Stimulated activated CD4-positive, alpha-beta T cell treated with anti-CD3 and anti-CD28 coated beads, Interleukin-1b, Interleukin-23, amount 100 ng/mL, for 24 hours (primary cell): ENCODE measurements at regions not wholly inside any gene's neighbourhood (a gene's known extent, or its start where the extent isn't known, plus 50 kb on each side); places are given as distances from the start of the nearest gene placed in this dataset.
A peak's percentile ranks its signal among the peaks of the same experiment; 100 is the strongest.

Experiments
- DNase-seq, 4 experiments: peaks; one replicate each; pipeline ENCODE4 v3.0.0-alpha.2; 2020; ENCODE audit warnings: low read depth in 4 of 4, low spot score in 1 of 4

DNA sequence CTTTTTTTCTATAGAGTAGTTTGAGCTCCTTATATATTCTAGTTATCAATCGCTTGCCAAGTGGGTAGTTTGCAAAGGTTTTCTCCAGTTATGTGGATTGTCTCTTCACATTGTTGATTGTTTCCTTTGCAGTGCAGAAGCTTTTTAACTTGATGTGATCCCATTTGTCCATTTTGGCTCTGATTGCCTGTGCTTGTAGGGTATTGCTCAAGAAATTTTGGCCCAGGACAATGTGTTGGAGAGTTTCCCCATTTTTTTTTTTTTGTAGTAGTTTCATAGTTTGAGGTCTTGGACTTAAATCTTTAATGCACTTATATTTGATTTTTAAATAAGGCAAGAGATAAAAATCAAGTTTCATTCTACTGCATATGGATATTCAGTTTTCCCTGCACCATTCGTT, 774.8 kb upstream of the ADAMTS5 start:
- no peak for DNase-seq

DNA sequence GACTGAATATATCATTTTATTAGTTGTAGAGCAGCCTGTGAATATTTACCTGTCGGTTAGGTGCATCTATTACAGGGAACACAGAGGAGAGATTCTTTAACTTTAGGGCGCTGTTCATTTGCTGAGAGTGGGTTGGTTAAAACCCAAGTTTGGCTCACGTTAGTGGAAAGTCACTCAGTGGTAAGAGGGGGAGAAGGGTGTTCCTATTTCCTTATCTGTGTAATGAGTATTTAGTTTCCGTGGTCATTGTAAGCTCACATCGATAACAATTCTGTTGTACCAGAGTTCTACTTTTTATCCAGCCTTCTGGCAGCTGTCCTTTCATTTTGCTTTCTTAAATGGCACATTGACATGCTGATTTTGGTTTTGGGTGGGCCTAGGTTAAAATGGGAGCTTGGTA, 773.2 kb upstream of the ADAMTS5 start:
- no peak for DNase-seq

DNA sequence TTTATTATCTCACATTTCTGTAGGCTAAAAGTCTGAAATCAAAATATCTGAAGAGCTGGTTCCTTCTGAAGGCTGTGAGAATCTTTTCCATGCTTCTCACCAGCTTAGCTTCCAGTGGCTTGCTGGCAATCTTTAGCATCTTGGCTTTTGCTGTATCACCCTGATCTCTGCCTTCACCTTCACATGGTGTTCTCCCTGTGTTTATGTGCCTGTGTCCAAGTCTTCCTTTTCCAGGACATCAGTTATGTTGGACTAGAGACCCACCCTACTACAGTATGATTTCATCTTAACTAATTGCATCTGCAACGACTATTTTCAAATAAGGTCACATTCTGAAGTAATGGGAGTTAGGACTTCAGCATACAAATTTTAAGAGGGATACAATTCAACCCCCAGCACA, 772.3 kb upstream of the ADAMTS5 start:
- DNase-seq = no peak

DNA sequence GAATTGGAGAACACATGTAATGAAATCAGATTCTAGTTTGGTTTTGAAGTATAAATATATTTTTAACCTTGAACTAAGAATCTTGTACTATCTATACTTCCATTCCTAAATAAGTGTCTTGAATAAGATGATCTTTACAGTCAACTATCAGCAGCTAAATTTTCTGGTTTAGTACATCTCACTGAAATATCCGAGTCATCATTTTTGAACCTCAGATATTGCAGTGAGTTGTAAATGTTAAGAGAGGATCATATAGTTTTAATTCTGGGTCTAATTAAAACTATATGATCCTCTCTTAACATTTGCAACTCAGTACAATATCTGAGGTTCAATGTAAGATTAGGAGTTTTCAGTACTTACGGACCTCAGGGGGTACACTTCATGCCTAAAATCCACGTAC, 768.8 kb upstream of the ADAMTS5 start:
- no peak for DNase-seq

DNA sequence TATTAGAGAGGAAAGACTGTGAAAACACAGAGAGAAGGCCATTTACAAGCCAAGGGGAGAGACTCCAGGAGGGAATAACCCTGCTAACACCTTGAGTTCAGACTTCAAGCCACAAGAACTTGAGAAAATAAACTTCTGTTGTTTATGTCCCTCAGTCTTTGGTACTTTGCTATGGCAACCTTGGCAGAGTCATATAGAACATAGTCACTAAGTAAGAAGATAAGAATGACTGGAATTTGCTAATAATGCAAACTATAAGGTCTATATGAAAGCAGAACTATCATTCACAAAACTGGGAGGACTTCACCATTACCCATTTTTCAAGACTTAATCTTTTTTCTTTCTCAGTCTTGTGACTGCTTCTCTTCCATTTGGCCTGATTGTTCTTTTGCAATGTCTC, 767.3 kb upstream of the ADAMTS5 start:
- no peak for DNase-seq

DNA sequence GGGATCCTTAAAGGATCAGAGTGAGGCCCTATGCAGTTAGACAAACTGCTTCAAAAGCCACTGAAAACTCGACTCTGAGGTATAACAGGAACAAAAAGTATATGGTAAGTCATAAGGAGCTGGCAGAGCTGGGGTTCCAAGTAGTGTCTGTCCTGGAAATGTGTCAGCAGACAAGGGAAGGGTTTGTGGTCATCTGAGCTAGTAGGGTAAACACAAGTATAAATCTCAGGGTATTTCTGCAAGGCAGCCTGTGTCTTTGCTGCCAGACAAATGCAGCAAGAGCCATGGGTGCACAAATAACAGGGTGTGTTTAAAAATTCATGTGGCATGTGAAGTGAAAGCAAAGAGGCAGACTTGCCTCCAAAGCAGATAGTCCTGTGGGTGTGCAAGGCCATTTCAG, 759.0 kb upstream of the ADAMTS5 start:
- no peak for DNase-seq

DNA sequence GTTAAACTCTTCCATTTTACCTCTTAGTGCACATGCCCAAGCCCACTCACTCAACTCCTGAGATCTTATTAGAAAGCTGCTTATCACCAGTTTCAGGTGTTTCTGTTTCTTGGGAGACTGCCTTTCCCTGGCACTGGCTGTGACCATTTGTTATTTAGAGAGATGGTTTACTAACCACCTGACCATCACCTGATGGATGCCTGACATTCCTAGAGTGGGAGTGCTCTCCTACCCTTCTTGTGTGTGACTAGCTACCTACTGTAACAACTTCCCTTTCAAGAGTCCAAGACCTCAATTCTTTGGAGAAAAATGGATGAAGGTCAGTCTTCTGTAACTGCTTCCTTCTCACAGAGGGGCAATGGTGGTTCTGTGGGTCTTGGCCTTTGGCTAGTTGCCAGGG, 755.2 kb upstream of the ADAMTS5 start:
- DNase-seq = no peak

DNA sequence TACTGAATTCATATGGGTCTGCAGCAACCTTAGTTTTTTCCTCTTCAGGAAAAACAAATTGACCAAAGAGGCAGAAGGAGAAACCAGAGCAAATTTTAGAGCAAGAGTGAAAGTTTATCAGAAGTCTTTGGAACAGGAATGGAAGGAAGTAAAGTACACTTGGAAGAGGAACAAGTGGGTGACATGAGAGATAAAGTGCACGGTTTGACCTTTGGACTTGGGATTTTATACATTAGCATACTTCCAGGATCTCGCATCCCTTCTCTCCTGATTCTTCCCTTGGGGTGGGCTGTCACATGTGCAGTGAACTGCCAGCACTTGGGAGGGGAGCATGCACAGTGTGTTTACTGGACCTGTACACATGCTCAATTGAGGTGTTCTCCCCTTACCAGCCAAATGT, 754.8 kb upstream of the ADAMTS5 start:
- no peak for DNase-seq

DNA sequence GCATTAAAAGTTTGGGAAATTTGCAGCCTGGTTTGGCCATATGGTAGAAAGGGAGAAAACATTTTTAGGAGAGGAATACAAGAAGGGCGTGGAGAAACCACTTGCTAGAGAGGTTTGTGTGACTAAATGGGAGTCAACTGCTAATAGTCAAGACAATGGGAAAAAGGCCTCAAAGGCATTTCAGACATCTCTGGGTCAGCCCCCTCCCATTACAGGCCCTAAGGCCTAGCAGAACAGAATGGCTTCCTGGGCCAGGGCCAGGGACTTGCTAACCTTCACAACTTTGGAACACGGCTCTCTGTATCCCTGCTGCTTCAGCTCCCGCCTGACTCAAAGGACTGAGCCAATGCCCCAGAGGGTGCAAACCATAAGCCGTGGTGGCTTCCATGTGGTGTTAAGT, 752.3 kb upstream of the ADAMTS5 start:
- no peak for DNase-seq

DNA sequence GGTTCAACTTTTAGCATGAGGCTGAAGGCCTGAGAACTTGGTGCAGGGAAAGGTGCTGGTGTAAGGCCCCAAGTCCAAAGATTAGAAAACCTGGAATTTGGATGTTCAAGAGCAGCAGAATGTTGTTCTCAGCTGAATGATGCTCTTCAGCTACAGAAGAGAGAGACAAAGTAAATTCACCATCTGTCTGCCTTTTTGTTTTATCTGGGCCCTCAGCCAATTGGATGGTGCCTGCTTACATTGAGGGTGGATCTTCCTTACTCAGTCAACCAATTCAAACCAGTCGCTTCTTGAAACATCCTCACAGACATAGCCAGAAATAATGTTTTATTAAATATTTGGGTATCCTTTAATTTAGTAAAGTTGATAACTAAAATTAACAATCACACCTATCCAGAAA, 748.2 kb upstream of the ADAMTS5 start:
- no peak for DNase-seq

DNA sequence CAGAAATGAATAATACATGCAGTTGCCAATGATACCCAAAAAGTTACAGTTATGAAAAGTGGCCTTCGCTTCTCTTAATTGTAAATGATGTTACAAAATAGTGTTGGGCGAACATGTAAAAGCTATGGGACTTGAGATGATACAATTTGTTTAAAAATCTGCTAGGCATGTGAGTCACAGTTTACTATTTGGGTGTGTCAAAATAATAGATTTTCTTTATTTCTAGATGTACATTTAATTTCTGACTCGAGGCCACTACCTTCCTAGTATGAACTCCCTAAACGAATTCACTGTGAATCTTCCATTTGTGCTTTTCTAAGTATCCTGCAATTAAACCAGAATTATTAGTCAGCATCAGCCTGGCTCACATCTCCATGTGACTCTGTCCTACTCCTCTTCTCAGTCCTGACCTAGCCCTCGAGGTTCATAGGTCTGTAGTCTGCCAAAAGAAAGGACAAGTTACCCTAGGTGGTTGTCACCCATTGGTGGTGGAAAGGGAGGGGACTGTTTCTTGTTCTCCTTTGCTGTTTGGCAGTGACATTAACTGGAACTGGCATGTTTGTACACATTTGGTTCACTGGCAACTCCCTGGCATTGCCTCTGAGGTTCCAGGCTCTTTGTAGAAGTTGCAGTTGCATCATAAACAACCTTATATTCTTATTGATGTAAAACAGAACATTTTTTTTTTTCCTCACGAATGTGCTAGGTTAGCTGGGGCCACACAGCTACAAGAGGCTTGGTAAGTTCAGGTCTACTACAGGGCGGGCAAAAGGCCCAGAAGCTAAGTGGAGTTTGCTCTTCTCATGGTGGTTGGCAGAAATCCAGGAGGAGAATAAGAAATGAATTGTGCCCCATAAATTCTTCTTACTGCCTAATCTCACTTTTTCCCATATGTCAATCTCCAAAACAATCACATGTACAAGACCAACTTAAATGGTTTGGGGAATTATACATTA, 746.5 kb upstream of the ADAMTS5 start:
- DNase-seq = no peak

DNA sequence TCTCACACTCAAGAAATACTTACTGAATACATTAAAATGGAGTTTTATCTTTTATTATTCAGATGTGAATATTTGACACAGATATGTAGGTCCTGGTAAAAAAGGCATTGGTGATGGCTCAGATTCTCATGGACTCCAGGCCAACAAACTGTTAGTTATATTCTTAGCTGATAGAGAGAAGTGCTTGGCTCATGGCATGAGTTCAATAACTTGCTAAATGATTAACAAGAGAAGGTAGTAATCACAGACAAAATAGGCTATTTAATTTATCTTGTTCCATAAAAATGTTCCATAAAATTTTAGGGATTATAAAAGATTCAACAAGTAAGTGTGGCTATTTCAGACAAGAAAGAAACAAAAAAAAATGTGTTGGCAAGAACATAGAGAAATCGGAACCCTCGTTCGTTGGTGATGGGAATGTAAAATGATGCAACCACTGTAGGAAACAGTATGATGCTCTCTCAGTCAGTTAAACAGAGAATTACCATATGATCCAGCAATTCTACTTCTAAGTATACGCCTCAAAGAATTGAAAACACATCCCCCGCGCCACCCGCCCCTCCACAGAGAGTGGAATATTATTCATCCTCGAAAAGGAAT, 737.8 kb upstream of the ADAMTS5 start:
- DNase-seq = no peak

DNA sequence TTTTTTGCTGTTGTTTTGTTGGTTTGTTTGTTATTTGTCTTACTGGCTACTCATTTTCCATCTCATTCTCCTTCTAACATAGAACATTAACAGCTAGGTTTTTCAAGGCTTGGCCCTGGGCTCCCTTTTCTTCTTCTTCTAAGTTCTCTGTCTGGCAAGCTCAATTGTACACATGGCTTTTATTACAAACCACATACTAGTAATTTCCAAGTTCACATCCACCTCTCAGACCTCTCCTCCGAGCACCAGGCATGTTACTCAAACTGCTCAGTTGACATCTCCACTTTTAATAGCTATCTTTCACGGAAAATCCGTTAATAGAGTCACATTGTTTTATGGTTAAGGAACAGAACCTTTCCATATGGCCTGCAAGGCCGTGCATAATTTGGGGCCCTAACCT, 736.9 kb upstream of the ADAMTS5 start:
- DNase-seq = no peak

DNA sequence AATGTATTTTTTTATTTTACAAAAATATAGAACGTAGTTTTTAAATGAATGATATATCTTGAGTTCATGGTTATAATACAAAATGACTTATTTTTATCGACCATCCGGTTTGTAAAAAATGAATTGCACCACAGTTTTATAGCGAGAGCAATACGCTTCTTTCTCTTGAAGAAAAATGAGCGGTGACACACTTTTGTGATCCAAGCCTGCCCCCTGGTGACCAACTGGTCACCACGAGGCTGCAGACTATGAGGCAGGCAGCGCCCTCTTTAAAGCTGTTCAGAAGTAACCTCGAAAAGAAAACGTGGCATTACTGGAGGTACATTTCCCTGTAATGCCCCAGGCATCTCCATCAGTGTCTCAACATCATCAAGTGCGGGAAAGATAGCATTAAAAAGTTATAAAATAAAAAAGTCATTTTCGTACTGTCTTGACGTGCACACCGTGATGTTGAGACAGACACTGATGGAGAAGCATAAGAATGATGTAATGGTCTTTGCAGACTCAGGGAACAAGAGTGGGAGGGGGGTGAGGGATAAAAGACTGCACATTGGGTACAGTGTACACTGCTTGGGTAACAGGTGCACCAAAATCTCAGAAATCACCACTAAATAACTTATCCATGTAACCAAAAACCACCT, 734.2 kb upstream of the ADAMTS5 start:
- DNase-seq = peak; percentile 9 to 43 (median 34)

DNA sequence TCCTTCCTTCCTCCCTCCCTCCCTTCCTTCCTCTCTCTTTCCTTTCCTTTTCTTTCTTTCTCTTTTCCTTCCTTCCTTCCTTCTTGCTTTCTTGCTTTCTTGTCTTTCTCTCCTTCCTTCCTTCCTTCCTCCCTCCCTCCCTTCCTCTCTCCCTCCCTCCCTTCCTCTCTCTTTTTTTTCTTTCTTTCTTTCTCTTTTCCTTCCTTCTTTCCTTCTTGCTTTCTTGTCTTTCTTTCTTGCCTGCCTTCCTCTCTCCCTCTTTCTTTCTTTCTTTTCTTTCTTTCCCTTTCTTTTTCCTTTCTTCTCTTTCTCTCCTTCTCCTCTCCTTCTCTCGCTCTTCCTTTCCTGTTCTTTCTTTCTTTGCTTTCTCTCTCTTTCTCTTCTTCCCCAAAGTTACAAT, 728.4 kb upstream of the ADAMTS5 start:
- DNase-seq = no peak

DNA sequence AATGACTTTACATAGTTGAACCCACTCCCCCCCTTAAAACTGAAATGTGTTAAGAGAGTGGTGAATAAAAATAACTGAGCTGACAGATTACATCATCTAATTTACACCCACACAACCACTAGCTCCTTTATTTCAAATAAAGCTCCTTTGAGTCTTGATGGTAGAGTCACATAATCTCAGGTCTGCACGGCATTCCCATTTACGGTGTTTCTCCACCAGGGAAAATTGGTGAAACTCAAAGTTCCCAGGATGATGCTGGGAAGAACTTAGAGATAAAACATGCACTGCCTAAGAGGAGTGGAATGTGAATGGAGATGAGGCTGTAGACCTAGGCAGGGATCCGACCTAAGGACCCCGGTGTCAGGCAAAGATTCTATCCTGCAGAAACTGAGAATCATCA, 727.8 kb upstream of the ADAMTS5 start:
- DNase-seq = no peak

DNA sequence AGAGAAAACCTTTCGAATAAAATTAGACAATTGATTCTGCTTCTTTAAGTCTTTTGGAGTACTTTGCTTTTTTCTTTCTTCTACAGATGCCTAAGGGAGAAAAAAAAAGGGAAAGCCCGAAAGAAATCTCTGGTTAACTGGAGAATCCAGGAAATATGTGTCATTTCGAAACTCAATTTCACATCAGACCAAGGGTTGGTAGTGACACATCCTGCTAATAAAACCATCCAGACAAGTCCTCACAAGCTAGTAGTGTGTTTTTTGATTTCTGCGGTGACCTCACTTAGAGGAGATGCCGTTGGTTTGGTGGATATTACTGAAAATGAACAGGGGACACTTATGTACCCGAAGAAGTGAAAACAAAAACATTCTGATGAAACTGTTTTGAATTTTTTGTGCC, 726.5 kb upstream of the ADAMTS5 start:
- no peak for DNase-seq

DNA sequence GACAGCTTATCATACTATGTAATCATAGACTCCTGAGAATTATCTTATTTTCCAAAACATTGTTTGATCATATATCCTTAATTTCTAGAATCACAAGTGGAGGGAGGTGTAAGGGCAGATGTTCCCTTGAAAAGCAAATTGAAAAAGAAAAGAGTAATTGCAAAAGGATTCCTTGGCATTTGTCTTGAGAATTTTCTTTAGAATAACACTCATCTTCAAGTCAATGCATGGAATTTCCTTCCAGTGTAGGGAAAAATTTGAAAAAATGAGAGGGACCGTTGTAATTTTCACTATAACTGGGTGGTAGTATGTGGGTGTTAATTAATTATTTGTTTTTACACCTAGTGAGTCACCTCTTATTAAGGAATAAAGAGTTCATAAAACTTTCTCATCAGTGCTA, 724.6 kb upstream of the ADAMTS5 start:
- no peak for DNase-seq

DNA sequence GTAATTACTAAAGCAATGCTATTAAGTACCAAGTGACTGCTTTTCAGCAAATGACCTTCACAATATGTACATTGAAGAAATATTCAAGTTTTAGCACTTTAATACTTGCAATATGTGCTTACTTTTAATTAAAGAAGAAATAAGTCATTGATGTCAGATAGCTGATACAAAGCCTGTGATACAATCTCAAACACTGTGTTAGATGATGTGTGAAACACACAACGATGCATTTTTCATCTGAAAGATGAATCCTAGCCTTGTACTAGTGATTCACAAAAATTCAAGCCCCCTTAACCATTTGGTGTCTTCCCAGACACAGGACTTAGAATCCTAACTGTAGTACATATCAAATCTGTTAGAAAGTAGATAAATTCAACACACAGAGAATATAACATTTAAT, 724.1 kb upstream of the ADAMTS5 start:
- no peak for DNase-seq

DNA sequence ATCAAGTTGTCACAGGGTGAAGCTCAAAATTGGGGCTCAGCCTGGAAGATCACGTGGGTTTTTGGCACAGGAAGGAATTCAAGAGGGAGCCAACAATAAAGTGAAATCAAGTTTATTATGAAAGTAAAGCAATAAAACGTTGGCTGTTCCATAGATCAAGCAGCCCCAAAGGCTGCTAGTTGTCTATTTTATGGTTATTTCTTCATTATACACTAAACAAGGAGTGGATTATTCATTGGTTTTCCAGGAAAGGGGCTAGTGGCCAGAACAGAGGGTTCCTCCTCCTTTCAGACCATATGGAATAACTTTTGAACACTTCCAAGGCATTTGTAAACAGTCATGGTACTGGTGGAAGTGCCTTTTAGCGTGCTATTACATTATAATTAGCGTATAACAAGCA, 723.5 kb upstream of the ADAMTS5 start:
- DNase-seq = no peak

DNA sequence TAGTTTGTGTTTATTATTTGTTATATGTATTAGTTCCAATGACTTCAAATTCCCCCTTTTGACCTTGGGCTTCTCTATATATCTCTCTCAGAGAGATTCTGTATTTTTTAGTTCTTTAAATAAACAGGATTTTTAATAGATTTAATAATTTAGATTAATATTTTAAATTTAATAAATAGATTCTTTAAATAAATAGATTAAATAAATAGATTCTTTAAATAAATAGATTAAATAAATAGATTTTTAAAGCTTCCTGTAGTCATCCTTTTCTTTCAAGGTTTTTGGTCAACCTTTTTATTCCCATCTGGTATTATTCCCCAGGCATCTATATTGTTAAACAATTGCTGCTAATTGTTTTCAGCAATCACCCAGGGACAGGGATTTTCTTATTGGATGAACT, 721.9 kb upstream of the ADAMTS5 start:
- no peak for DNase-seq

DNA sequence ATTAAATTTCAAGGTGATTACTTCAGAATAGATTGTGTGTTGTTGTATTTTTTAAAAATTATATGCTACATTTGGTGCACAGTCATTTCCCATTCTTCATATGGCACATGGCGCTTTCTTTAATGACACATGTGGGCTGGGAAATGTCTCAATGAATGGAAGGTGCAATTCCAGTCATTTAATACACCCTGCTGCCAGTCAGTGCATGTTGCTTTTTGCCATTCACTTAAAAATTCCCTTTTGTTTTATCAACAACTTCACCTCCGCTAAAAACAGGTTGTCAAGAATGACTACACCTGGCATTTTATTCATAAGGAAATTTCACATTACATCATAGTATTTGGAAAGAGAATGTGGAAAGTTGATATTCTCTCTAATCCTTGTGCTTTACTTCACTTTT, 716.4 kb upstream of the ADAMTS5 start:
- no peak for DNase-seq
